Ascending aorta (tissue), 2 donors: ENCODE measurements at regions not wholly inside any gene's neighbourhood (a gene's known extent, or its start where the extent isn't known, plus 50 kb on each side); places are given as distances from the start of the nearest gene placed in this dataset.

Experiments used
- DNase-seq, 2 donors: peaks; one replicate each; pipeline ENCODE4 v3.0.0-alpha.2; 2019; ENCODE audit warnings: low spot score in 2 of 2
- H3K27ac ChIP-seq, 2 donors: fragments of 200-600 bp; sonication (generic); one replicate each; pipeline ENCODE4 v1.5.1; 2016 to 2017; ENCODE audit warnings: mild to moderate bottlenecking in 1 of 2
- H3K27me3 ChIP-seq: fragments of 200-600 bp; sonication (generic); one replicate; pipeline ENCODE4 v1.5.1; 2017
- H3K36me3 ChIP-seq, 2 donors: fragments of 200-600 bp; sonication (generic); one replicate each; pipeline ENCODE4 v1.5.1; 2016
- H3K4me1 ChIP-seq, 2 donors: fragments of 200-600 bp; sonication (generic); one replicate each; pipeline ENCODE4 v1.5.1; 2016 to 2017; ENCODE audit warnings: mild to moderate bottlenecking in 1 of 2
- H3K4me3 ChIP-seq, 2 donors: fragments of 200-600 bp; sonication (generic); one replicate each; pipeline ENCODE4 v1.5.1; 2016 to 2017; ENCODE audit warnings: mild to moderate bottlenecking in 1 of 2
- H3K9me3 ChIP-seq, 2 donors: fragments of 200-600 bp; sonication (generic); one replicate each; pipeline ENCODE4 v1.5.1; 2016
- intact Hi-C: fragments of 100-400 bp; cut with DNase I; formaldehyde crosslinking; loops from one replicate; pipeline ENCODE4 v1.15.1; 2023
- TF ChIP-seq, protein P1 (sequence below), 3 experiments: fragments of 200-600 bp in 2 of 3; fragments of 450-650 bp in 1 of 3; sonication (generic) in 2 of 3; IDR thresholded peaks; one replicate each; pipeline ENCODE4 v1.5.1; 2016 to 2019; ENCODE audit warnings: antibody characterized with exemption in 3 of 3, mild to moderate bottlenecking in 1 of 3, moderate library complexity in 1 of 3

DNA sequence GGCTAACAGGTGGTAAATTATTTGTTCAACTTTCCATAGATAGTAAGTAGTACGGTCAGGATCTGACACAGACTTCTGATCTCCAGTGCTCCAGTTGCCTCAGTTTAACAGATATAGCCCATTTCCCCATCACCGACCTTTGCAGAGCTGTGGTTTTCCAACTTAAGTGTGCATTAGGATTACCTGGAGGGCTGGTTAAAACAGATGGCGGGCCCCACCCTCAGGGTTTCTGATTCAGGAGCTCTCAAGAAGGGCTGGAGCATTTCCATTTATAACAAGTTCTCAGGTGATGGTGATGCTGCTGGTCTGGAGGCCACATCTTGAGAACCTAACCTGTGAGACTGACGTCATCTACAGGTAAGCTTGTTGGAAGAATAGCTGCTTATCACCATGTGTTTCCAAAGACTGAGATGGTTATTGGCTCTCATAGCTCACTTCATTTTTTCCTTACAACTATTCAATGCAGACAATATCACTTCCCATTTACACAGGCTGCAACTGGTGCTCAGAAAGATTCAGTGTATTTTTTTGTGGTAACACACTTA, 360.1 kb upstream of the CHD6 start:
- intact Hi-C loops: no loop called here
- TF ChIP-seq, protein P1, sequence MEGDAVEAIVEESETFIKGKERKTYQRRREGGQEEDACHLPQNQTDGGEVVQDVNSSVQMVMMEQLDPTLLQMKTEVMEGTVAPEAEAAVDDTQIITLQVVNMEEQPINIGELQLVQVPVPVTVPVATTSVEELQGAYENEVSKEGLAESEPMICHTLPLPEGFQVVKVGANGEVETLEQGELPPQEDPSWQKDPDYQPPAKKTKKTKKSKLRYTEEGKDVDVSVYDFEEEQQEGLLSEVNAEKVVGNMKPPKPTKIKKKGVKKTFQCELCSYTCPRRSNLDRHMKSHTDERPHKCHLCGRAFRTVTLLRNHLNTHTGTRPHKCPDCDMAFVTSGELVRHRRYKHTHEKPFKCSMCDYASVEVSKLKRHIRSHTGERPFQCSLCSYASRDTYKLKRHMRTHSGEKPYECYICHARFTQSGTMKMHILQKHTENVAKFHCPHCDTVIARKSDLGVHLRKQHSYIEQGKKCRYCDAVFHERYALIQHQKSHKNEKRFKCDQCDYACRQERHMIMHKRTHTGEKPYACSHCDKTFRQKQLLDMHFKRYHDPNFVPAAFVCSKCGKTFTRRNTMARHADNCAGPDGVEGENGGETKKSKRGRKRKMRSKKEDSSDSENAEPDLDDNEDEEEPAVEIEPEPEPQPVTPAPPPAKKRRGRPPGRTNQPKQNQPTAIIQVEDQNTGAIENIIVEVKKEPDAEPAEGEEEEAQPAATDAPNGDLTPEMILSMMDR (IDR thresholded peaks at IDR 0.05): no peak
- no peaks in the 10 kb centered on the region for H3K9me3 ChIP-seq
- H3K27me3 ChIP-seq: no peaks in the 10 kb centered on the region
- H3K4me1 ChIP-seq: no peaks in the 10 kb centered on the region
- no peaks in the 10 kb centered on the region for H3K36me3 ChIP-seq
- H3K4me3 ChIP-seq: no peak overlapping the region
- no peak for DNase-seq
- H3K27ac ChIP-seq: no peak overlapping the region

- DNase-seq: no peak
- TF ChIP-seq, protein P1 (IDR thresholded peaks at IDR 0.05): no peak
- Histone ChIP-seq H3K27ac (no peak overlapping the region), H3K9me3 (no peaks in the 10 kb centered on the region), H3K4me1 (no peaks in the 10 kb centered on the region), H3K4me3 (no peak overlapping the region), H3K36me3 (no peaks in the 10 kb centered on the region), H3K27me3 (no peaks in the 10 kb centered on the region)
- intact Hi-C loops: no loop called here
Measured at GRCh38 chr20:41969656-41970055, 351.5 kb upstream of the CHD6 start.

DNA sequence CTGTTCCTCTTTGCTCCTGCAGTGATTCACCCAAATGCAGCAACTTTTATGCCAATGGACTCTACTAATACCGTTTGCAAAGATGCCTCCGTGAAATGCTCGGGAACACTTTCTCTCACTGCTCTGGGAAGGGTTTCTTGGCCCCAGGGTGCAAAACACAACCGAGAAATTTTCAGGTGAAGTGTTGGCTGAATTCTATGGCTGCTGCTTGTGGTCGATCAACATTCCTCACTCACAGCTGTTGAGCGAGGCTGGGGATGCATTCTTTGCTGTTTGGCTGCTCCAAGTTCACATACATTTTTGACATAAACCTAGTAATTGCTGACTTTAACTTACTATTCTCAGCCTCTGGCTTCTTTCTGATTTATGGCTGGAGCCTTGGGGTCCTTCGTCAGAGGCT, 342.0 kb upstream of the CHD6 start:
- no peak overlapping the region for H3K4me3 ChIP-seq
- no peak overlapping the region for H3K27ac ChIP-seq
- TF ChIP-seq, protein P1 (IDR thresholded peaks at IDR 0.05): no peak
- H3K36me3 ChIP-seq: no peaks in the 10 kb centered on the region
- H3K4me1 ChIP-seq: no peaks in the 10 kb centered on the region
- no peaks in the 10 kb centered on the region for H3K27me3 ChIP-seq
- no peak for DNase-seq
- intact Hi-C loops: no loop called here
- no peaks in the 10 kb centered on the region for H3K9me3 ChIP-seq

- Histone ChIP-seq H3K9me3 (no peaks in the 10 kb centered on the region), H3K27me3 (no peaks in the 10 kb centered on the region), H3K27ac (no peak overlapping the region), H3K4me1 (no peaks in the 10 kb centered on the region), H3K4me3 (no peak overlapping the region), H3K36me3 (no peaks in the 10 kb centered on the region)
- DNase-seq: no peak
- TF ChIP-seq, protein P1 (IDR thresholded peaks at IDR 0.05): no peak
- intact Hi-C loops: no loop called here
Measured at GRCh38 chr20:41958391-41958790, 340.2 kb upstream of the CHD6 start.

GRCh38 chr20:41956338-41957074, 338.3 kb upstream of the CHD6 start:
- H3K27me3 ChIP-seq: no peaks in the 10 kb centered on the region
- H3K36me3 ChIP-seq: no peaks in the 10 kb centered on the region
- no peaks in the 10 kb centered on the region for H3K9me3 ChIP-seq
- H3K4me1 ChIP-seq: no peaks in the 10 kb centered on the region
- no peak for DNase-seq
- H3K27ac ChIP-seq: no peak overlapping the region
- TF ChIP-seq, protein P1 (IDR thresholded peaks at IDR 0.05): peak in 1 of 3 experiments; percentile 19
- intact Hi-C loops: no loop called here
- no peak overlapping the region for H3K4me3 ChIP-seq
